B cell (primary cell): ENCODE measurements at regions not wholly inside any gene's neighbourhood (a gene's known extent, or its start where the extent isn't known, plus 50 kb on each side); places are given as distances from the start of the nearest gene placed in this dataset.

ENCODE experiments used
- ATAC-seq: fragments of 200-7000 bp; cut with Tn5 transposase; one replicate; pipeline ENCODE4 v1.10.0; 2021; ENCODE audit warnings: low read depth, mild to moderate bottlenecking, moderate number of reproducible peaks, moderate library complexity
- CTCF ChIA-PET: fragments of 350-600 bp; sonication (Branson Sonifier 250); formaldehyde crosslinking; loops from one replicate; lab custom pipeline; 2021; ENCODE audit warnings: antibody characterized with exemption, inconsistent platforms; lab: Charles Lee
- POLR2A ChIA-PET: fragments of 350-600 bp; sonication (Branson Sonifier 250); formaldehyde crosslinking; loops from one replicate; lab custom pipeline; 2021; ENCODE audit warnings: antibody characterized with exemption; lab: Charles Lee
- DNase-seq: peaks from one replicate; pipeline ENCODE4 v3.0.0; 2013
- H2AFZ ChIP-seq: 2 replicates; pipeline ENCODE4 v1.6.1; 2012; ENCODE audit warnings: mild to moderate bottlenecking, low read depth, low read length; ENCODE audit not compliant: insufficient read depth, poor library complexity, severe bottlenecking
- H3K27ac ChIP-seq, 2 donors: 1 replicate in 1 of 2; 2 replicates in 1 of 2; pipeline ENCODE4 v1.5.1; 2012 to 2013; ENCODE audit warnings: low read length in 2 of 2, mild to moderate bottlenecking in 2 of 2, moderate library complexity in 1 of 2
- H3K27me3 ChIP-seq, 4 experiments: fragments of 200-600 bp in 1 of 4; sonication (generic) in 1 of 4; replicated peaks in 1 of 4; 1 replicate in 2 of 4; 2 replicates in 2 of 4; pipeline versions ENCODE4 v1.6.1 to v1.7.0; 2013 to 2016; ENCODE audit warnings: low read length in 3 of 4, mild to moderate bottlenecking in 2 of 4, mixed read lengths in 1 of 4, moderate library complexity in 1 of 4; ENCODE audit not compliant: insufficient read depth in 4 of 4, control insufficient read depth in 3 of 4; ENCODE audit errors: control extremely low read depth in 1 of 4
- H3K36me3 ChIP-seq, 2 experiments: replicated peaks in 1 of 2; 1 replicate in 1 of 2; 2 replicates in 1 of 2; pipeline versions ENCODE4 v1.6.1 to v1.7.1; 2013; ENCODE audit warnings: low read length in 1 of 2; ENCODE audit not compliant: insufficient read depth in 2 of 2, control insufficient read depth in 1 of 2; ENCODE audit errors: control extremely low read depth in 1 of 2, extremely low read depth in 1 of 2
- H3K4me1 ChIP-seq, 2 donors: fragments of 200-600 bp in 1 of 2; sonication (generic) in 1 of 2; 1 replicate in 1 of 2; 2 replicates in 1 of 2; pipeline versions ENCODE4 v1.5.1 to v1.6.1; 2013 to 2017; ENCODE audit warnings: low read length in 2 of 2; ENCODE audit not compliant: control insufficient read depth in 2 of 2, insufficient read depth in 2 of 2
- H3K4me2 ChIP-seq: replicated peaks from 2 replicates; pipeline ENCODE3; 2012; ENCODE audit warnings: mild to moderate bottlenecking, low read depth, low read length; ENCODE audit not compliant: poor library complexity, severe bottlenecking
- H3K4me3 ChIP-seq, 5 experiments: fragments of 200-600 bp in 1 of 5; sonication (generic) in 1 of 5; 1 replicate in 3 of 5; 2 replicates in 2 of 5; pipeline versions ENCODE4 v1.5.1 to v1.7.0; 2011 to 2016; ENCODE audit warnings: low read length in 4 of 5, mild to moderate bottlenecking in 4 of 5, low read depth in 2 of 5, control low read depth in 1 of 5, moderate library complexity in 1 of 5; ENCODE audit not compliant: insufficient read depth in 1 of 5; ENCODE audit errors: control extremely low read depth in 1 of 5, extremely low read depth in 1 of 5
- H3K79me2 ChIP-seq: fragments of 200-600 bp; sonication (generic); one replicate; pipeline ENCODE4 v1.6.0; 2016; ENCODE audit warnings: low read length; ENCODE audit not compliant: control insufficient read depth, insufficient read depth
- H3K9ac ChIP-seq: fragments of 200-600 bp; sonication (generic); 2 replicates; pipeline ENCODE4 v1.6.1; 2017; ENCODE audit warnings: mild to moderate bottlenecking, low read length, moderate library complexity
- H3K9me3 ChIP-seq, 3 donors: one replicate each; pipeline versions ENCODE4 v1.6.1 to v1.7.1; 2013; ENCODE audit warnings: low read length in 2 of 3; ENCODE audit not compliant: control insufficient read depth in 2 of 3, insufficient read depth in 1 of 3; ENCODE audit errors: control extremely low read depth in 1 of 3
- H4K20me1 ChIP-seq: 2 replicates; pipeline ENCODE4 v1.6.0; 2012; ENCODE audit warnings: mild to moderate bottlenecking, low read length; ENCODE audit not compliant: insufficient read depth, control insufficient read depth, poor library complexity, severe bottlenecking
- H3K27ac Mint-ChIP-seq: one replicate; pipeline ENCODE4 v1.8.0; 2021; ENCODE audit warnings: mixed read lengths
- H3K27me3 Mint-ChIP-seq: one replicate; pipeline ENCODE4 v1.8.0; 2021; ENCODE audit warnings: mixed read lengths
- H3K4me1 Mint-ChIP-seq: one replicate; pipeline ENCODE4 v1.8.0; 2021; ENCODE audit warnings: mixed read lengths
- H3K4me3 Mint-ChIP-seq: one replicate; pipeline ENCODE4 v1.8.0; 2021; ENCODE audit warnings: mixed read lengths
- H3K9me3 Mint-ChIP-seq: one replicate; pipeline ENCODE4 v1.8.0; 2022; ENCODE audit warnings: mixed read lengths; ENCODE audit not compliant: insufficient read depth
- CTCF ChIP-seq: fragments of 200-600 bp; IDR thresholded peaks from one replicate; pipeline ENCODE4 v1.8.0; 2022; ENCODE audit warnings: antibody characterized with exemption, mild to moderate bottlenecking
- EZH2 ChIP-seq: IDR thresholded peaks from 2 replicates; pipeline ENCODE4 v1.6.1; 2012; ENCODE audit warnings: borderline replicate concordance, low read depth, mild to moderate bottlenecking, moderate library complexity, low read length; ENCODE audit not compliant: insufficient read depth, poor library complexity, severe bottlenecking
- WGBS: methylation state at CpG from one replicate; pipeline ENCODE4 v1.1.5; 2013; ENCODE audit warnings: missing lambda C conversion rate; ENCODE audit not compliant: insufficient coverage; 5-methylcytosine and 5-hydroxymethylcytosine counted together
- intact Hi-C: fragments of 100-400 bp; cut with micrococcal nuclease; formaldehyde crosslinking; loops from one replicate; pipeline ENCODE4 v1.10.0; 2022

- peaks cover 1% of the 10 kb centered on the region for H3K9me3 Mint-ChIP-seq
- no peak overlapping the region for H3K27ac ChIP-seq
- WGBS, result 62% methylated on average over 13 of the region's 18 CpGs
- H3K27me3 Mint-ChIP-seq, result no peaks in the 10 kb centered on the region
- no peak for ATAC-seq
- no peak overlapping the region for H3K4me2 ChIP-seq
- H3K27me3 ChIP-seq, result no peaks in the 10 kb centered on the region
- H2AFZ ChIP-seq, result no peak overlapping the region
- no peak overlapping the region for H3K9ac ChIP-seq
- H3K4me3 ChIP-seq, result no peak overlapping the region
- H4K20me1 ChIP-seq, result no peaks in the 10 kb centered on the region
- peaks cover 0 to 29% (median 0%) of the 10 kb centered on the region in 3 donors for H3K9me3 ChIP-seq
- no peak overlapping the region for H3K4me3 Mint-ChIP-seq
- DNase-seq, result no peak
- no peaks in the 10 kb centered on the region for H3K79me2 ChIP-seq
- TF ChIP-seq EZH2 (no peak), CTCF (no peak)
- H3K4me1 ChIP-seq, result no peaks in the 10 kb centered on the region
- intact Hi-C loops, result no loop called here
- POLR2A ChIA-PET, result no interaction called here
- no peak overlapping the region for H3K27ac Mint-ChIP-seq
- CTCF ChIA-PET, result no interaction called here
- H3K4me1 Mint-ChIP-seq, result no peaks in the 10 kb centered on the region
- no peaks in the 10 kb centered on the region for H3K36me3 ChIP-seq
Observed at GRCh38 chr1:69312055-69312732, 255.5 kb upstream of the LRRC7 start.

DNA sequence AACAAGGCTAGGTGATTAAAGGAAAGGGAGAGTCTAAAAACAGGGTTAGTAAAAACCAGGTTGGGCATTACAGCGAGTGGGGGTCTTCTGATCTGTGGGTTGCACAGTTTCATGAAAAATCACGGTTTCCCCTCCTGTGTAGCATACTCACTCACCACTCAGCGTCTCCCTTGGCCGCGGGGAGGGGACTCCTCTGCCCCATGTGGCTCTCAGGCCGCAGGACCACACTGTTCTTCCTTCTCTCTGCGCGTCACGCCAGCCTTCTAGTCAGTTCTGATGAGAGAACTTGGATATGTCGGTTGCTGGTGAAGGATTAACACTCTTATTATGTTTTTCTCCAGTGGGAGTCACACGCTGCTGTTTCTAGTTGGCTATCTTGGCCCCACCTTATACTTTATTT is 254.6 kb upstream of the LRRC7 start:
- Histone ChIP-seq H3K4me1 (no peaks in the 10 kb centered on the region), H4K20me1 (no peaks in the 10 kb centered on the region), H3K36me3 (no peaks in the 10 kb centered on the region), H3K4me3 (no peak overlapping the region), H3K9ac (no peak overlapping the region), H3K4me2 (no peak overlapping the region), H3K27me3 (no peaks in the 10 kb centered on the region), H2AFZ (no peak overlapping the region), H3K27ac (no peak overlapping the region), H3K79me2 (no peaks in the 10 kb centered on the region), H3K9me3 (peaks cover 0 to 29% (median 0%) of the 10 kb centered on the region in 3 donors)
- DNase-seq, result no peak
- ATAC-seq, result no peak
- 80% methylated on average over 2 of the region's 11 CpGs for WGBS
- no peak for TF ChIP-seq CTCF
- TF ChIP-seq EZH2, result no peak
- H3K4me3 Mint-ChIP-seq, result no peak overlapping the region
- H3K9me3 Mint-ChIP-seq, result peaks cover 1% of the 10 kb centered on the region
- H3K27me3 Mint-ChIP-seq, result no peaks in the 10 kb centered on the region
- H3K27ac Mint-ChIP-seq, result no peak overlapping the region
- ChIA-PET POLR2A (no interaction called here), CTCF (no interaction called here)
- no peaks in the 10 kb centered on the region for H3K4me1 Mint-ChIP-seq
- intact Hi-C loops, result no loop called here
